Keratinocyte (primary cell): ENCODE measurements at regions not wholly inside any gene's neighbourhood (a gene's known extent, or its start where the extent isn't known, plus 50 kb on each side); places are given as distances from the start of the nearest gene placed in this dataset.

Source experiments
- DNase-seq: peaks from one replicate; pipeline ENCODE4 v3.0.0-alpha.2; 2011; ENCODE audit warnings: low read depth, missing footprints, low spot score
- FAIRE-seq: peaks from 2 replicates; lab custom pipeline; 2011; peaks lifted over from hg19 to GRCh38; lab: Jason Lieb, UNC
- H2AFZ ChIP-seq: 2 replicates; pipeline ENCODE4 v1.6.0; 2012; ENCODE audit warnings: low read length, control low read depth, inconsistent platforms; ENCODE audit not compliant: control insufficient read depth
- H3K27ac ChIP-seq: 2 replicates; pipeline ENCODE4 v1.5.1; 2011; ENCODE audit warnings: low read length; ENCODE audit not compliant: control insufficient read depth, insufficient read depth
- H3K27me3 ChIP-seq: 3 replicates; pipeline ENCODE4 v1.6.0; 2011; ENCODE audit warnings: low read length; ENCODE audit not compliant: control insufficient read depth, insufficient read depth; ENCODE audit errors: extremely low read depth
- H3K36me3 ChIP-seq, 2 experiments: 2 replicates in 1 of 2; 3 replicates in 1 of 2; pipeline ENCODE4 v1.5.1; 2011; ENCODE audit warnings: low read length in 2 of 2, mild to moderate bottlenecking in 1 of 2; ENCODE audit not compliant: control insufficient read depth in 2 of 2, insufficient read depth in 2 of 2; ENCODE audit errors: extremely low read depth in 1 of 2
- H3K4me1 ChIP-seq: 3 replicates; pipeline ENCODE4 v1.5.1; 2011; ENCODE audit warnings: low read length; ENCODE audit not compliant: control insufficient read depth, insufficient read depth; ENCODE audit errors: extremely low read depth
- H3K4me2 ChIP-seq: 3 replicates; pipeline ENCODE4 v1.6.0; 2011; ENCODE audit warnings: low read depth, low read length; ENCODE audit not compliant: control insufficient read depth, insufficient read depth; ENCODE audit errors: extremely low read depth
- H3K4me3 ChIP-seq, 3 experiments: fragments of 200-600 bp in 1 of 3; sonication (generic) in 1 of 3; 2 replicates in 2 of 3; 3 replicates in 1 of 3; pipeline ENCODE4 v1.5.1; 2011 to 2016; ENCODE audit warnings: low read length in 3 of 3, mild to moderate bottlenecking in 3 of 3, control low read depth in 2 of 3, inconsistent platforms in 1 of 3, low read depth in 1 of 3, mixed read lengths in 1 of 3, mixed run types in 1 of 3, moderate library complexity in 1 of 3; ENCODE audit not compliant: control insufficient read depth in 2 of 3, insufficient read depth in 2 of 3; ENCODE audit errors: extremely low read depth in 1 of 3
- H3K79me2 ChIP-seq: 2 replicates; pipeline ENCODE4 v1.6.0; 2012; ENCODE audit warnings: low read length; ENCODE audit not compliant: control insufficient read depth, insufficient read depth
- H3K9ac ChIP-seq: 3 replicates; pipeline ENCODE4 v1.6.0; 2011; ENCODE audit warnings: low read length; ENCODE audit not compliant: control insufficient read depth, insufficient read depth; ENCODE audit errors: extremely low read depth
- H3K9me1 ChIP-seq: 3 replicates; pipeline ENCODE4 v1.6.0; 2011; ENCODE audit warnings: low read length; ENCODE audit not compliant: control insufficient read depth, insufficient read depth; ENCODE audit errors: extremely low read depth
- H3K9me3 ChIP-seq: 2 replicates; pipeline ENCODE4 v1.5.1; 2012; ENCODE audit warnings: low read depth, low read length; ENCODE audit not compliant: control insufficient read depth
- H4K20me1 ChIP-seq: 3 replicates; pipeline ENCODE4 v1.6.0; 2011; ENCODE audit warnings: low read length; ENCODE audit not compliant: control insufficient read depth, insufficient read depth; ENCODE audit errors: extremely low read depth
- EZH2 ChIP-seq: IDR thresholded peaks from one replicate; pipeline ENCODE4 v1.6.1; 2012; ENCODE audit warnings: inconsistent platforms, mild to moderate bottlenecking, low read length, moderate library complexity
- dilution Hi-C: fragments of 300-500 bp; cut with MboI; formaldehyde crosslinking; loops from one replicate; pipeline ENCODE4 v1.7.0; 2020; ENCODE audit warnings: low sequenced_read_pairs; ENCODE audit not compliant: extremely low pct_ligation_motif_present
- TF ChIP-seq, protein P1 (sequence below), 3 experiments: IDR thresholded peaks in 1 of 3; conservative IDR thresholded peaks in 1 of 3; optimal IDR thresholded peaks in 1 of 3; 2 replicates in 2 of 3; 3 replicates in 1 of 3; pipeline versions ENCODE3 to v1.5.1; 2011; ENCODE audit warnings: low read length in 3 of 3, mild to moderate bottlenecking in 3 of 3, moderate library complexity in 2 of 3, control low read depth in 1 of 3, inconsistent platforms in 1 of 3; ENCODE audit not compliant: insufficient read depth in 2 of 3; ENCODE audit errors: extremely low read depth in 1 of 3

GRCh38 chr7:49596701-49597491 lies 176.5 kb upstream of the VWC2 start:
- Histone ChIP-seq H3K27ac (no peak overlapping the region), H3K4me3 (no peak overlapping the region), H3K9me3 (no peaks in the 10 kb centered on the region), H2AFZ (no peak overlapping the region), H3K79me2 (no peaks in the 10 kb centered on the region), H3K4me1 (no peaks in the 10 kb centered on the region), H3K9ac (no peak overlapping the region), H3K4me2 (no peak overlapping the region), H3K27me3 (no peaks in the 10 kb centered on the region), H3K9me1 (no peaks in the 10 kb centered on the region), H3K36me3 (no peaks in the 10 kb centered on the region), H4K20me1 (no peaks in the 10 kb centered on the region)
- dilution Hi-C loops, result no loop called here
- DNase-seq (no peak), FAIRE-seq (no peak)
- TF ChIP-seq, protein P1, sequence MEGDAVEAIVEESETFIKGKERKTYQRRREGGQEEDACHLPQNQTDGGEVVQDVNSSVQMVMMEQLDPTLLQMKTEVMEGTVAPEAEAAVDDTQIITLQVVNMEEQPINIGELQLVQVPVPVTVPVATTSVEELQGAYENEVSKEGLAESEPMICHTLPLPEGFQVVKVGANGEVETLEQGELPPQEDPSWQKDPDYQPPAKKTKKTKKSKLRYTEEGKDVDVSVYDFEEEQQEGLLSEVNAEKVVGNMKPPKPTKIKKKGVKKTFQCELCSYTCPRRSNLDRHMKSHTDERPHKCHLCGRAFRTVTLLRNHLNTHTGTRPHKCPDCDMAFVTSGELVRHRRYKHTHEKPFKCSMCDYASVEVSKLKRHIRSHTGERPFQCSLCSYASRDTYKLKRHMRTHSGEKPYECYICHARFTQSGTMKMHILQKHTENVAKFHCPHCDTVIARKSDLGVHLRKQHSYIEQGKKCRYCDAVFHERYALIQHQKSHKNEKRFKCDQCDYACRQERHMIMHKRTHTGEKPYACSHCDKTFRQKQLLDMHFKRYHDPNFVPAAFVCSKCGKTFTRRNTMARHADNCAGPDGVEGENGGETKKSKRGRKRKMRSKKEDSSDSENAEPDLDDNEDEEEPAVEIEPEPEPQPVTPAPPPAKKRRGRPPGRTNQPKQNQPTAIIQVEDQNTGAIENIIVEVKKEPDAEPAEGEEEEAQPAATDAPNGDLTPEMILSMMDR (optimal IDR thresholded peaks at IDR 0.05 in 1 of 3, IDR thresholded peaks at IDR 0.05 in 1 of 3, conservative IDR thresholded peaks at IDR 0.05 in 1 of 3; ENCODE audit: extremely low read depth in 1 of 3, insufficient read depth in 2 of 3, low read length in 3 of 3), result no peak
- TF ChIP-seq EZH2, result no peak

DNA sequence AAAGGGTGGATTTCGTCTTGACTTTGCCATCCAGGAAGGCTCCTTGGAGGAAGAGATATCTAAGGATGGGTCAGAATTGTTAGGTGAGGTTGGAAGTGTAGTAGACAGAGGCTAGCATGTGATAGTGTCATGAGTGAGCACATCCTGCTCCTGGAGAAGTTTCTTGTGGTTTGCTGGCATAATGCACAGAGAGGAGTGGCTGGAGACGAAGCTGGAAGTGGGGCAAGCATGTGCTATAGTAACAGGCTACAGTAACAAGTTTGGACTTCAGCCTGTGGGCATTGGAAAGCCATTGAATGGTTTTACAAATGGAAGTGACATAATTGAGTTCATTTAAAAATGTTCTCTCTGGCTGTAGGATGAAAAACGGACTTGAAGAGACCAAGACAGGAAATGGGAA lies 175.6 kb upstream of the VWC2 start:
- Histone ChIP-seq H3K36me3 (no peaks in the 10 kb centered on the region), H3K4me2 (no peak overlapping the region), H3K27me3 (no peaks in the 10 kb centered on the region), H3K4me1 (no peaks in the 10 kb centered on the region), H4K20me1 (no peaks in the 10 kb centered on the region), H3K9ac (no peak overlapping the region), H2AFZ (no peak overlapping the region), H3K9me1 (no peaks in the 10 kb centered on the region), H3K9me3 (no peaks in the 10 kb centered on the region), H3K79me2 (no peaks in the 10 kb centered on the region), H3K27ac (no peak overlapping the region), H3K4me3 (no peak overlapping the region)
- dilution Hi-C loops, result no loop called here
- peak; percentile 69 for FAIRE-seq
- DNase-seq, result no peak
- no peak for TF ChIP-seq EZH2
- TF ChIP-seq, protein P1 (optimal IDR thresholded peaks at IDR 0.05 in 1 of 3, IDR thresholded peaks at IDR 0.05 in 1 of 3, conservative IDR thresholded peaks at IDR 0.05 in 1 of 3; ENCODE audit: extremely low read depth in 1 of 3, insufficient read depth in 2 of 3, low read length in 3 of 3), result no peak
